HG03039 (cell line): ENCODE measurements at regions not wholly inside any gene's neighbourhood (a gene's known extent, or its start where the extent isn't known, plus 50 kb on each side); places are given as distances from the start of the nearest gene placed in this dataset.

Experiments
- ATAC-seq: cut with Tn5 transposase; IDR thresholded peaks from one replicate; pipeline ENCODE4 v1.9.1; 2021; ENCODE audit warnings: mild to moderate bottlenecking, moderate library complexity; ENCODE audit not compliant: unreplicated experiment

DNA sequence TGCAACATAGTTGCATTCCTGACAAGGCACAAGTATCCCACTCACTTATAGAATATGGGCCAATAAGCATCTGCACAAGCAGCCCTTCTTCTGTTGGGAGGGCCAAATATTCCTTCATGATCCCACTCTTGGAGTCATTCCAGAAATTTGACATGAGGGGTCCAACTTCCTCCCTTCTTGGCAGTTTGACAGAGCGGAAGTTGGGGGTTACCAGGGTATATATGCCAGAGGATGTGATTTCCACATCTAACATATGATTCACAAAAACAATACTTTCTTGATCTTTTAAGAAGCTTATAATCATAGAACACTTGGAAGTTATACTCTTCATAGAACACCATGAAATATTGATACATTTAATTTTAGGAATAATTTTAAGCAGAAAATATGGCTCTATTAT, 100.9 kb upstream of the CRBN start:
- ATAC-seq, result no peak

DNA sequence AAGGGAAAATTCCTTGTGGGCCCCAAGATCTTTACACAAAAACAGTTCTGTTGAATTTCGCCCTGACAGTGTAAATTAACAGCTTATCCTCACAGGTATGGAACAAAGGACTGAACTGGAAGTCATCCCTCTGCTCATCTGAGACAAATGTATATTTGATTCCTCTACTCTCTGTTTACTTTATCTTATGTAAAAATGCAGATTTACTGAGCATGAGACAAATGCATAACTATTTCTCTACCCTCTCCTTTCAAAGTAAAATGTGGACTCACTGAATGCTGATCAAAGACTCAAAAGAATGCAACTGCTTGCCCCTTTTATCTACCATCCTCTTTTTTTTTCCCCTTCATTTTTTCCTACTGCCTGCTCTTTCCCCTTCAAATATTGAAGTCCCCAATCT, 98.6 kb upstream of the CRBN start:
- ATAC-seq, result no peak

DNA sequence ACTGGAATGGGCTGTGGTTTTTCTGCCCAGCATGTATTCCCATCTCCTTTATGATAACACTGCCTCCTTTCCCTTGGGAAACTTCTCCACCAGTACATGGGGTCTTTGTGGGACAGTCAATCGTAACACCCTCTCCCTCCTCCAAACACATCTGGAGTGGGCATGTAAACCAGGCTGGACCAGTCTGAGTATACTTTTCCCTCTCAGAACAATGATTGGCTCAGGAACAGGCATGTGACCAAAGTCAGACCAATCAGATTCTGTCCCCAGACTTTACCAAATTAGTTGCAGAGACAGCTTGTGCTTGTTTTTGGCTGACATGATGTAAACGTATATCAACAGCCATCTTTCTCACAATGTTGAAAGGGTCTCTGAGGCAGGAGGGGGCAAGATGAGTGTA, 97.1 kb upstream of the CRBN start:
- ATAC-seq, result no peak

DNA sequence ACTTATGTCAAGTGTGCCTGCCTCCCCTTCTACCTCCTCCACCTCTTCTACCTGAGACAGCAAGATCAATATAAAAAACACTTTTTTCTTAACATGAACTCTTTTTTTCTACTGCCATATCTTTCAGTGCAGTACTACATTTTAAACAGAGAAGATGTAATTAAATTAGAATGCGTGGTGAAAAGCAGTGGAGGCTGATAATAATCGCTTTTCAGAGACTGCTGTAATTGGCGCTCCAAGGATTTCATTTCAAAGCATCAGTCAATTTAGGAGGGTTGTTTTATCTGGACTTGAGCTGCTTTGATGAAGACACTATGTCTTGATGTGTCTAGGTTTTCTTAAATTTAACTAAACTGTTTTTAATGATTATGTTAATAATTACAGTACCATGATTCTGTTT, 85.3 kb upstream of the CRBN start:
- no peak for ATAC-seq

DNA sequence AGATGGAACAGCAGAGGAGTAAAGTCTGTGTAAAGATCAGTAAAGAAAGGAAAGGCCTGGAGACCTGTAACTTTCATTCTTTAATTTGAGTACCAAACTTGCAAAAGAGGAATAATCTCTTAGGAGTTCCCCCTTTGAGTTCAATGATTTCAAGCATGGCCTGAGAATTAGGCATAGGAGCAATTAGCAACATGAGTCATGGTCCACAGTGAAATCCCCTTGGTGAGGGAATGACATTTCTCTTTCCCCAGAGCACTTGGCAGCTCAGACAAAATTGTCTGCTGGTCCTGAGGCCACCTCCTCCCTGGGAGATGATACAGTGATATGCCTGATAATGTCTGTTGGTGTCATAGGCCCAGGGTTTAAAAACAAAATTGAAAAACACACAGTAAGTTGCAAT, 81.4 kb upstream of the CRBN start:
- ATAC-seq, result peak; percentile 59

DNA sequence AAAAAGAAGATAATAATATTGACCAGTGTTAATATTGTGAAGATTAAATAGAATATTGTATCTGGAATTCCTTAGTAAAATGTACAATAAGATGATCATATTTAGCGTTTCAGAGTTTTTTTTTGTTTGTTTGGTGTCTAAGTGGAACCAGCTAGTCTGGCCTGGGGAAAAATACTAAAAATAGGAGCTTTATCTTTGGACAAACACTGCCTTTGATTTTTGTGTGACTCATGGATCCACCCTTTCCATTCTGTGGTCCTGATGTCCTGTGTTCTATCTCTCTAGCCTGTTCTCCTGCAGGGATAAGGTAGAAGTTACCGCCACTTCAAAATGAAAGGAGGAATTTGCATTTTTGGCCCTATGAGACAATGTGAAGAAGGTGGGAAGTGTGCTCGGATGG, 79.7 kb upstream of the CRBN start:
- ATAC-seq, result no peak

DNA sequence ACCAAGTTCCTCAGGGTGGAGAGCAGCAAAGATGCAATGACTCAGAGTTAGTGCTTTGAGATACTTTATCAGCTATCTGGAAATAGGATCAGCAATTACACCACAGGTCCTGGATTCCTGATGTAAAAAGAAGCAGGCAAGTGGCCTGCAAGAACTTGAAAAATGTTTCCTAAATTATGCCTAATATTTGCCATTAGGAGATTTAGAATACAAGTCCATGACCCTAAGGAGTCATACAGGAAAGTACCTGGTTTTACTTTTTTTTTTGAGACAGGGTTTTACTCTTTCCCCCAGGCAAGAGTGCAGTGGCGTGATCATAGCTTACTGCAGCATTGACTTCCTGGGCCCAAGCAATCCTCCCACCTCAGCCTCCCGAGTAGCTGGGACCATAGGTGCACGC, 78.8 kb upstream of the CRBN start:
- ATAC-seq, result no peak

DNA sequence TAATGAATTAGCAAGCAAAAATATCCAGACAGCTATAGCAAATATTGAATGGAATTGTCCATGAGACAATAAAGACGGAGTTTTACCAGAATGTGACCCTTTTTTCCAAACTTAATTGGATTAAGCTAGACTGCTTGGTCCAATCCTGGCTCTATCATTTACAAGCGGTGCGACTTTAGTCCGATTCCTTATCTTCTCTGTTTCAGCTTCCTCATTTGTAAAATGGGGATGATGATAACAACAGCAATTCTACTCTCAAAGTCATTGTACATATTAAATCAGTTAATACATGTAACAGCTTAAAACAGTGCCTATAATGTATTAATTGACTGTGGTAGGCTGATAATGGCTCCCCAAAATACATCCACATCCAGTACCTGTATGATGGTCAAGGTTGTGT, 62.1 kb upstream of the CRBN start:
- no peak for ATAC-seq

DNA sequence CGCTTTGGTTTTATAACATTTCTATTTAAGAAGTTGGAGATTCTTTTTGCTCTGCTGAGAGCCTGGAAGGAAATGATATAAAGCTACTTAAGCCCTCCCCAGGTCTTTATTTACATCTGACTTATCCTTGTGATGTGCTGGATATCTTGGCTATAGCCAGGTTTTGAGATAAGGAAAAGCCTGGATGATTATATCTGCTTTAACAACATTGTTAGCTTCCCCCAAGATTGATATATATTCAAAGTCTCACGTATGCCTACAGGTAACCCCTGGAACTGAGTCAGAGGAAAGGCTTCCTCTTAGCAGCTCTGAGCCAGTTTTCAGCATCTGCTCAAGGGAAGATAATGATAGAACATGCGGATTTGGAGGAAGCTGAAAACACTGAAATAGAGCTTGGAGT, 61.5 kb upstream of the CRBN start:
- ATAC-seq, result no peak

DNA sequence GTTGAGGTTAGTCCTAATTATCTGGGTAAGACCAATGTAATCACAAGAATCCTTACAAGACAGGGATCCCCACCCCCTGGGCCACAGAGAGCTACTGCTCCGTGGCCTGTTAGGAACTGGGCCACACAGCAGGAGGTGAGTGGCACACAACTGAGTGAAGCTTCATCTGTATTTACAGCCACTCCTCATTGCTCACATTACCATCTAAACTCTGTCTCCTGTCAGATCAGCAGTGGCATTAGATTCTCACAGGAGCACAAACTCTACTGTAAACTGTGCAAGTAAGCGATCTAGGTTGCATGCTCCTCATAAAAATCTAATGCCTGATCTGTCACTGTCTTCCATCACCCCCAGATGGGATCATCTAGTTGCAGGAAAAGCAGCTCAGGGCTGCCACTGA, 58.5 kb upstream of the CRBN start:
- ATAC-seq, result no peak

DNA sequence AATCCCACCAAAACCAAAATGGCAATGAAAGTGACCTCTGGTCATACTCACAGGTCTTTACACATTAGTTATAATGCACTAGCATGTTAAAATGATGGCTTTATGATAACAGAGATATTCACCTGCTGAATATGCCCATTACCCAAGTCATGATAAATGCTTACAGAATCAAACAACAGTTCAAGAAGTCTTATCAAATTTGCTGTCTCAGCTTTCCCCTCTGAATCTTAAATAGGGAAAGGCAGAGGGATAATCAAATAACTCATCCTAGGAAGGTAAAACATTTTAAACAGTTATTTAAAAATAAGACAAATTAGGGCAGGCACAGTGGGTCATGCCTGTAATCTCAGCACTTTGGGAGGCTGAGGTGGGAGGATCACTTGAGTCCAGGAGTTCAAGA, 52.8 kb upstream of the CRBN start:
- ATAC-seq, result no peak
